K562 (cell line): ENCODE measurements at regions not wholly inside any gene's neighbourhood (a gene's known extent, or its start where the extent isn't known, plus 50 kb on each side); places are given as distances from the start of the nearest gene placed in this dataset.

Experiments used
- BRD9 ChIP-seq: fragments of 450-650 bp; IDR thresholded peaks from 2 replicates; pipeline ENCODE4 v1.6.1; 2018; ENCODE audit warnings: low read depth; ENCODE audit not compliant: partially characterized antibody
- CBX2 ChIP-seq: fragments of 200-600 bp; sonication (generic); IDR thresholded peaks from one replicate; pipeline ENCODE4 v1.6.1; 2012; ENCODE audit warnings: mild to moderate bottlenecking, low read length, inconsistent platforms; ENCODE audit not compliant: insufficient read depth, poor library complexity, severe bottlenecking
- ERF ChIP-seq: fragments of 450-650 bp; formaldehyde crosslinking; IDR thresholded peaks from 2 replicates; pipeline ENCODE4 v1.4.0; 2020; ENCODE audit warnings: mild to moderate bottlenecking, mixed read lengths
- FOXM1 ChIP-seq, 2 experiments: fragments of 450-650 bp in 1 of 2; sonication (generic) in 1 of 2; formaldehyde crosslinking in 1 of 2; IDR thresholded peaks; 2 replicates each; pipeline versions ENCODE4 v1.6.1 to v1.9.0; 2017 to 2022; ENCODE audit warnings: low read depth in 2 of 2, mild to moderate bottlenecking in 2 of 2, missing genetic modification reagents in 1 of 2, moderate library complexity in 1 of 2
- HCFC1 ChIP-seq: IDR thresholded peaks from 2 replicates; pipeline ENCODE4 v1.6.1; 2012; ENCODE audit warnings: low read depth, low read length, improper control_type of control experiment
- HNRNPH1 ChIP-seq: fragments of 200-400 bp; formaldehyde crosslinking; optimal IDR thresholded peaks from 2 replicates; pipeline ENCODE3; 2017; ENCODE audit warnings: low read depth, mild to moderate bottlenecking, low read length, moderate library complexity
- KAT2B ChIP-seq: IDR thresholded peaks from one replicate; pipeline ENCODE4 v1.6.1; 2012; ENCODE audit warnings: low read depth, mild to moderate bottlenecking, control low read depth, inconsistent platforms, low read length, moderate library complexity
- L3MBTL2 ChIP-seq: fragments of 450-650 bp; IDR thresholded peaks from 2 replicates; pipeline ENCODE4 v1.6.1; 2016; ENCODE audit warnings: mild to moderate bottlenecking, moderate library complexity
- NBN ChIP-seq: fragments of 450-650 bp; IDR thresholded peaks from 2 replicates; pipeline ENCODE4 v1.6.1; 2016; ENCODE audit warnings: low read depth, mild to moderate bottlenecking
- NR4A1 ChIP-seq, 2 experiments: fragments of 250-450 bp in 1 of 2; fragments of 450-650 bp in 1 of 2; sonication (Bioruptor Pico) in 1 of 2; IDR thresholded peaks; 2 replicates each; pipeline versions ENCODE4 v1.4.0 to v1.6.1; 2016 to 2020; ENCODE audit warnings: mild to moderate bottlenecking in 2 of 2, missing compliant biosample characterization in 1 of 2, missing genetic modification characterization in 1 of 2, moderate library complexity in 1 of 2
- POLR3G ChIP-seq: IDR thresholded peaks from 2 replicates; pipeline ENCODE4 v1.6.1; 2011; ENCODE audit not compliant: insufficient read length, insufficient replicate concordance; ENCODE audit errors: extremely low read depth
- RBBP5 ChIP-seq: fragments of 200-600 bp; sonication (generic); IDR thresholded peaks from 2 replicates; pipeline ENCODE4 v1.6.1; 2012; ENCODE audit warnings: borderline replicate concordance, mild to moderate bottlenecking, low read length, control low read depth, inconsistent platforms; ENCODE audit not compliant: insufficient read depth, poor library complexity, severe bottlenecking
- RBM22 ChIP-seq: fragments of 200-400 bp; formaldehyde crosslinking; IDR thresholded peaks from 2 replicates; pipeline ENCODE4 v1.6.1; 2018; ENCODE audit warnings: low read length, low read depth; ENCODE audit not compliant: poor library complexity, severe bottlenecking
- RUNX1 ChIP-seq: sonication (generic); IDR thresholded peaks from 2 replicates; pipeline ENCODE4 v1.6.1; 2016; ENCODE audit warnings: antibody characterized with exemption, low read depth
- TFAP4 ChIP-seq: sonication (generic); formaldehyde crosslinking; IDR thresholded peaks from 2 replicates; pipeline ENCODE4 v1.8.0; 2022; ENCODE audit warnings: missing genetic modification reagents, mild to moderate bottlenecking, moderate library complexity, borderline replicate concordance
- ZKSCAN3 ChIP-seq: fragments of 250-450 bp; sonication (Bioruptor Pico); IDR thresholded peaks from 2 replicates; pipeline ENCODE4 v1.4.0; 2020
- ZNF212 ChIP-seq: fragments of 450-650 bp; formaldehyde crosslinking; IDR thresholded peaks from 2 replicates; pipeline ENCODE4 v1.4.0; 2020; ENCODE audit warnings: mild to moderate bottlenecking
- ZNF551 ChIP-seq: fragments of 250-450 bp; sonication (Bioruptor Pico); IDR thresholded peaks from 2 replicates; pipeline ENCODE4 v1.5.0; 2021; ENCODE audit warnings: mild to moderate bottlenecking, moderate library complexity
- ZNF655 ChIP-seq: fragments of 250-450 bp; sonication (Bioruptor Pico); IDR thresholded peaks from 2 replicates; pipeline ENCODE4 v1.5.0; 2021
- TF ChIP-seq, protein P1 (sequence below): sonication (generic); formaldehyde crosslinking; IDR thresholded peaks from 2 replicates; pipeline ENCODE4 v1.8.0; 2022; ENCODE audit warnings: mild to moderate bottlenecking, missing genetic modification reagents

DNA sequence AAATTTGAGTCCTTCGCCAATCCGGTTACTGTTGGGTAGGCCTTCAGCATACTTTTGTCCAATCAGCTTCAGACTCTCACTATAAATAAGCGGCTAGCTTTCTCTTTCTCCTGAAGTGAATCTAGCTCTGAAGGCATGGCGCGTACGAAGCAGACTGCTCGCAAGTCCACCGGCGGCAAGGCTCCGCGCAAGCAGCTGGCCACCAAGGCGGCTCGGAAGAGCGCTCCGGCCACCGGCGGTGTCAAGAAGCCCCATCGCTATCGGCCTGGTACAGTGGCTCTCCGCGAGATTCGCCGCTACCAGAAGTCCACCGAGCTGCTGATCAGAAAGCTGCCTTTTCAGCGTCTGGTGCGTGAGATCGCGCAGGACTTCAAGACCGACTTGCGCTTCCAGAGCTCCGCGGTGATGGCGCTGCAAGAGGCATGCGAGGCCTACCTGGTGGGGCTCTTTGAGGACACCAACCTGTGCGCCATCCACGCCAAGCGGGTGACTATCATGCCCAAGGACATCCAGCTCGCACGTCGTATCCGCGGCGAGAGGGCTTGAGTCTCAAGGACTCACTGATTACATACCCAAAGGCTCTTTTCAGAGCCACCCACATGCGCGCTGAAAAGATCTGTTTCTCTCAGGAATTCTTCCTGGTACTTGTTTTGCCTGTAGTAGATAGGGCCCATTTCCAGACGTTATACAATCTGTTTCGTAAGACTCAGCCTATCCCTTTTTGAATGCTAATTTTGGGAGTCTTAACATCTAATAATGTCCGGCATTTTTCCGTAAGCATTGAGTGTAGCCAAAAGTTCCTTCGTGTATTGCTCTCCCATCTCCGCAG lies 102.0 kb downstream of the OR2B2 start (continued):
- TF ChIP-seq RBBP5: peak; percentile 98
- no peak for TF ChIP-seq BRD9
- TF ChIP-seq ERF: peak; percentile 92; the same call in 1 of the 2 replicates
- peak; percentile 99 for TF ChIP-seq RBM22
- 0 out of 2 replicates have a peak, but pooled peaks have one; percentile 25 for TF ChIP-seq ZNF551 (CRISPR knock-in tag)
- peak; percentile 84 for TF ChIP-seq NBN
- peak; percentile 98 for TF ChIP-seq TFAP4
- no peak for TF ChIP-seq ZKSCAN3 (CRISPR knock-in tag)
- TF ChIP-seq HCFC1: peak; percentile 49; the same call in 1 of the 2 replicates
- no peak for TF ChIP-seq POLR3G
- peak; percentile 71 for TF ChIP-seq FOXM1 (IDR thresholded peaks at IDR 0.05; ENCODE audit: low read depth)
- peak; percentile 92 for TF ChIP-seq FOXM1 (CRISPR knock-in tag; IDR thresholded peaks at IDR 0.05; ENCODE audit: low read depth)
- TF ChIP-seq NR4A1 (CRISPR knock-in tag; IDR thresholded peaks at IDR 0.05): no peak
- TF ChIP-seq NR4A1 (tag; IDR thresholded peaks at IDR 0.05): no peak
- no peak for TF ChIP-seq ZNF212 (CRISPR knock-in tag)
- TF ChIP-seq CBX2: no peak
- peak; percentile 76; the same call in 1 of the 2 replicates for TF ChIP-seq RUNX1
- no peak for TF ChIP-seq KAT2B
- no peak for TF ChIP-seq ZNF655
- TF ChIP-seq, protein P1, sequence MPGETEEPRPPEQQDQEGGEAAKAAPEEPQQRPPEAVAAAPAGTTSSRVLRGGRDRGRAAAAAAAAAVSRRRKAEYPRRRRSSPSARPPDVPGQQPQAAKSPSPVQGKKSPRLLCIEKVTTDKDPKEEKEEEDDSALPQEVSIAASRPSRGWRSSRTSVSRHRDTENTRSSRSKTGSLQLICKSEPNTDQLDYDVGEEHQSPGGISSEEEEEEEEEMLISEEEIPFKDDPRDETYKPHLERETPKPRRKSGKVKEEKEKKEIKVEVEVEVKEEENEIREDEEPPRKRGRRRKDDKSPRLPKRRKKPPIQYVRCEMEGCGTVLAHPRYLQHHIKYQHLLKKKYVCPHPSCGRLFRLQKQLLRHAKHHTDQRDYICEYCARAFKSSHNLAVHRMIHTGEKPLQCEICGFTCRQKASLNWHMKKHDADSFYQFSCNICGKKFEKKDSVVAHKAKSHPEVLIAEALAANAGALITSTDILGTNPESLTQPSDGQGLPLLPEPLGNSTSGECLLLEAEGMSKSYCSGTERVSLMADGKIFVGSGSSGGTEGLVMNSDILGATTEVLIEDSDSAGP (CRISPR knock-in tag): 0 out of 2 replicates have a peak, but pooled peaks have one; percentile 63
- peak; percentile 81; the same call in 1 of the 2 replicates for TF ChIP-seq L3MBTL2
- no peak for TF ChIP-seq HNRNPH1
